ENCODE measurements at regions not wholly inside any gene's neighbourhood (a gene's known extent, or its start where the extent isn't known, plus 50 kb on each side); places are given as distances from the start of the nearest gene placed in this dataset.

DNA sequence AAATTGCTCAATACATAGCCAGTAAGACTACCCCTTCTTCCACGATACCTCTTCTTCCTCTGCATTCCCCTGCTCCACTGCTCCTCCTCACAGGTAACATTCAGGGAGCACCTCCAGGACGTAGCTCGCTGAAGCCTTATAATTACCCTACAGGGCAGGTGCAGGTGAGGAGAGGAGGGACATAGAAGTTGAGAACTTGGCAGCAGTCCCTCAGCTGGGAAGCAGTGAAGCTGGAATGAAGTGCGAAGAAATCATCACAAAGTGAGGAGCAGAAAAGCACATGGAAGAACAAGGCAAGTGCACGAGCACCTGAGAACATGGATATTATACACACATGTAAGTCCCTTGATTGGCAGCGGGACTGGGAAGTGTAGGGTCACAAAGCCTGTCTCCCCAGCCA is 118.2 kb downstream of the HSD17B3 start:
- no peak for DNase-seq (ENCODE audit: low spot score)

DNA sequence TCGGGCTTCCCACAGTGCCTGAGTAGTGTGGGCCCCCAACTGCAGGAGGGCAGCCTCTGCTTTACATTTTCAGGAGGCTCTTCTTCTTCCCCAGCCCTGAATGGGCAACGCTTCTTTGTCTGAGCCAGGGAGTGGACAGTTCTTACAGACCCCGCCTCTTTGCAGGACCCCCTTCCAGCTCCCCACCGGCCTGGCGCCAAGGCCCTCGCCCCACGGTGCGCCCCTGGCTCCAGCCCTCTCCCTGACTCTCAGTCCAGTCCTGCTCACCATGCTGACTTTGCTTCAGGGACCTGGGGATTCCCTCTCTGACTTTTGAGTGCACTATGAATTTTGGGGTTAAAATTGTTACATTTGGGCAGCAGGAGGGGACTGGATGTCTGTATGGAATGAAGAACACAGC is 123.8 kb downstream of the HSD17B3 start:
- DNase-seq (ENCODE audit: low spot score), result no peak

DNA sequence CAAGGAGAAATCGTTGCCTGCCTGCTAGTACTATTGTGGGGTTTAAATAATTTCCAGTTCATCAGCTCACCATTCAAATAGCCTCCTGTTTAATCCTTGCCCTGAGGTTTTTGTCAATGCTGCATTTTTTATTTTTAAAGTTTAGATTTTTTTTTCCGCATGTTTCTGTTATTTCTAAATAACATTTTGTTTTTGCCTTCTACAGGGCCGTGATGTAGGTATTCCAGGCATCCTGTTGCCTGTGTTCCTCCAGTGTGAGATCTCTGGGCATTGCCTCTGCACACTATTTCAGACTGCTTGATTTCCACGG is 124.3 kb downstream of the HSD17B3 start:
- no peak for DNase-seq (ENCODE audit: low spot score)

DNA sequence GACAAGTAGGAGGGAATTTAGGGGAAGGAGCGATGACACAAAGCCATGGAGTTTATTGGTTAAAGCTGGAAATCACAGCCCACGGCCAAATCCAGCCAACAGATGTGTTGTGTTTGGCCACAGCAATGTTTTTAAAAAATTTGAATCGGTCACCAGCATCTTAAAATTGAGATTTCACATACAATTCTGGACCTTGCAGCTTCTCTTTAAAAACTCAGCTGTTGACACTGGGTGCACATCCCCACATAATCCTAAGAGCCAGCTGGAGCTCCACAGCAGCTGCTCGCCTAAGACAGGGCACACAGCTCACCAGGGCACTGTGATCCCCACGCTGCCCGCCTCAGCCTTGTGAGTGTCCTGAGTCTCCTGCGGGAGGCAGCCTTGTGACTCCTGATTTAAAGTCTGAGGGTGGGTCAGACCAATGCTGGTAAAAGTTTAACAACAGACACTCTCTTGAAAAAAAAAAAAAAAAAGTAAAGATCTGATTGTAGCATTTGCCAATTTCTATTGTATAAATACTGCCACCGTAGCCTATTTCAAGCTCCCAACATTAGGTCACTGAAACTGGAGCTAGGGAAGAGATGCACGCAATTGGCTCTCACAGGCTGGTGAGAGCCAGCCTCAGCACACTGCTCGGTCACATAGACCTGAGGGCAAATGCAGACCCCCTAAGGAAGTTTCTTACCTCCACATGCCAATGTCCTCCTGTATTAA is 124.8 kb downstream of the HSD17B3 start:
- DNase-seq (ENCODE audit: low spot score), result no peak

DNA sequence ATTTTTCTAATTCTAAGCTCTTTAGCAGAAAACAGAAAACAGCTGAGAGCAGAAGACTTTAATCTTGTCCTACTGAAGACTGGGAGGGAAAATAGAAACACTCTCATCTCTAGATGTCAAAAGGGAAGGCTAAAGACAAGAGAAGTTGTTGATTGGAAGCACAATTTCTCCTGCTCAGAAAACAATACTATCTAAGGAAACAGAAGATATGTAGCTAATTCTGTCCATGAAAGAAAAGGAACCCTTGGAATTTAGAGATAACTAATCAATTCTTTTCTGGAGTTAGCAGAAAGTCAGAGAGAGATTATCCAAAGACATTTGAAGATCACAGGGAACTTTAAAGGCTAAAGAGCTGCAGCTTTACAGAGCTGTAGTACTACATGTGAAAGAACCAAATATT is 126.2 kb downstream of the HSD17B3 start:
- no peak for DNase-seq (ENCODE audit: low spot score)

DNA sequence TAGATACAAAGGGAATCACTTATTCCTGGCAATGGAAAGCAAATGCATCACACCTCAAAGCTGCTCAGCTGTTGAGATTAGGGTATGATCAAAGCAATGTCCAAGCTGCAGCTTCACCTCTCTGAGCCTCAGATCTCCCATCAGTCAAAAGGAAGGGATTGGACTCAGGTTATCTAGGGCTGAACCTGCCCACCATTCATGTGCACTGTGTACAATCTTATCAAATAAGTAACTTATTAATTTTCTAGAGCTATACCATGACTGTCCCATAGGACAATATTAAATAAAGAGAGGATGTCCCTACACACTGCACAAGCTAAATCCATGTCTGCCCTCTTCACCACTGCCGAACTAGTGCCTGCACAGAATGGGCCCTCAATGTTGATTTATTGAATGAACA is 127.0 kb downstream of the HSD17B3 start:
- no peak for DNase-seq (ENCODE audit: low spot score)

DNA sequence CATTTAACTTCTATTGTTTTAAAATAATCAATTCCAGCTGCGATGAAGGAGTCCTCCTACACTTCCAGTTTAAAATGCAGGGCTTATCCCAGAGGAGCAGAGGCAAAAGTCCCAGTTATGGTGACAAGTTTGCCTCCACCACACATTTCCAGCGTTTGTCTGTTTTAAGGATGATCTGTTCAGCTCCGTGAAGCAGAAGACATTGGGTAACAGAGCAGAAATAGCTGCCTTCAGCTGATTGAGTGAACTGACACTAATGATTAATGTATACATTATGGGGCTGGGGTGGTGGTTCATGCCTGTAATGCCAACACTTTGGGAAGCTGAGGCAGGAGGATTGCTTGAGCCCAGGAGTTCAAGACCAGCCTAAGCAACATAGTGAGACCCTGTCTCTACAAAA is 127.6 kb downstream of the HSD17B3 start:
- DNase-seq (ENCODE audit: low spot score), result no peak

DNA sequence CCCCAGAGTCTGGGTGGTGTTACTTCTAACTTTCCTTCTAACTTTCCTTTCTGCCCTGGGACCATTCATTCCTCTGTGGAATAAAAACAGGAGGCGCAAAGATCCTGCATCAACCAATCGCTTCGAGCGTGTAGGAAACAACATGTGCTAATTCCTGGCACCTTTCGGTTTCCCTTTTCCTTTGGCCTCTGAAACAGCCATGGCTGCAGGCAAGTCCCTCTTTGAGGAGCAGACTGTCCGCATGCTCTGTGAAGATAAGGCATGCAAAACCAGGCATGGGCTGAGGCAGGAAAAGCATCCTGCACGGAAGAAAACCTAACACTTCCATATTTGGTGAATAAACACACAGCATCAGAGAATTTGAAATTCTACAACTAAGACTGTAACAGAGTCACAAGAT is 128.3 kb downstream of the HSD17B3 start:
- no peak for DNase-seq (ENCODE audit: low spot score)

DNA sequence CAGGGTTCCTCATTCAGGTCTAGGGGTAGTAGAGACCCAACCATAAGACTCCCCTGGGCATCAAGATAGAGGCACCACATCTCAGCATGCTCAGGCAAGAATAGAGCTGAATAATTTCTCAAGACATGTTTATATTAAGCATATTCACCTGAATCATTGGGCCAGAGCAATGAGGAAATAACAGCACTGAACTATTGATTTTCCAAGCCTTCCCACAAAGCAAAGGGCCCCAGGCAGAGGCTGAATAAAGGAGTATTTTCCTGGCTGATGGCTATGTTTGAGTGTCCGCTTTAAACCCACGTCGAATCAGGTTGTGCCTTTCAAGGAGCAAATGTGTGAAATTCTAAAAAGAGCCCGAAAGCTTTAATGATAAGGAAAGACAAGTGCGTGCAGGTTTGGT is 129.2 kb downstream of the HSD17B3 start:
- DNase-seq (ENCODE audit: low spot score), result no peak

DNA sequence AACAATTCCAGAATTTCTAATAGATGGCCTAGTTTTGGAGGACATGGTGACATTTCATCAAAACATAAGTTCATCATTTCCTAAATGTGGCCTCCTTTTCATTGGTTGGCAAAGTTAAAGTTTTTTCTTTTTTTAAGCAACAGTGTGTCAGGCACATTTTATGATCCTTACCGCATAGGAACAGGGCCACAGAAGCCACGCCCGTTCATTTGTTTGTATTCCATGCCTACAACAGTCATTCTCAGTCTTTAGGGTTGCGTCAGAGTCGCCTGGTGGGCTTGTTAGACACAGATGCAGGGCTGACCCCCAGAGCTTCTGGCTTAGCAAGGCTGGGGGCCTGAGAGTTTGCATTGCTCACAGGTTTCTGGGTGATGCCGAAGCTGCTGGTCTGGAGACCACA is 130.2 kb downstream of the HSD17B3 start:
- no peak for DNase-seq (ENCODE audit: low spot score)

DNA sequence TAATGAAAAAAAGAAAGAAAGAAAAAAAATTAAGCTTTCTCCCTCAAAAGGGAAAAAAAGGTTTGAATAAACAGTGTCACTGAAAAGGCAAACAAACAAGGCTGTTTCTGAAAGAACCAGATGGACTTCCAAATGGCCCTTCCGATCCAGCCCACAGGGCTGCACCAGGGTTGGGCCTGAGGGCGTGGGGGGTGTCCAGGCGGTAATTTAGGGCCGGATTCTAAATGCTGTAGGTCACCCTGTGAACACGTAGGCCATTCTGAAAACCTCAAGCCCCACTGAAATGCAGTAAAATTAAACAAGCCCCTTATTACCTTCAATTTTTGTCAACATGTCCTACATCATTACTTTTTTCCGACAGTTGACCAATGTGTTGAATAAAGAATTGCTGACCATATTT is 132.1 kb downstream of the HSD17B3 start:
- DNase-seq (ENCODE audit: low spot score), result no peak

DNA sequence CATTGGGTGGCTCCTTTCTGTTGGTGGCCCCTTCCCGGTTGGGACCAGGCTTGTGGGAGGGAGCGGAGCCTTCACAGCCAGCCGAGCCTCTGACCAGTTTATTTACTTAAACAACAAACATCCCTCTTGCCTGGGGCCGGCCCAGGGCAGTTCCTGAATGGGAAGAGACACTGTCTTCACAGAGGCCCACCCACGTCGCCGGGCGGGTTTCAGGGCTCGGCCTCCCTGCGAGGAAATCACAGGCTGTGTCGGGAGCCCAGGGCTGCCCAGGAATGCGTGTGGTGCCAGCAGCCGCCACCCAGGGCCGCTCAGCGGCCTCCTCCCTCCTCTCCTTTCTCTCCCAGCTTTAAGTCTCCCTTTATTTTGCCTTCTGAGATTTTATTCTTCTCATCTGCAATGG is 132.5 kb downstream of the HSD17B3 start:
- no peak for DNase-seq (ENCODE audit: low spot score)

DNA sequence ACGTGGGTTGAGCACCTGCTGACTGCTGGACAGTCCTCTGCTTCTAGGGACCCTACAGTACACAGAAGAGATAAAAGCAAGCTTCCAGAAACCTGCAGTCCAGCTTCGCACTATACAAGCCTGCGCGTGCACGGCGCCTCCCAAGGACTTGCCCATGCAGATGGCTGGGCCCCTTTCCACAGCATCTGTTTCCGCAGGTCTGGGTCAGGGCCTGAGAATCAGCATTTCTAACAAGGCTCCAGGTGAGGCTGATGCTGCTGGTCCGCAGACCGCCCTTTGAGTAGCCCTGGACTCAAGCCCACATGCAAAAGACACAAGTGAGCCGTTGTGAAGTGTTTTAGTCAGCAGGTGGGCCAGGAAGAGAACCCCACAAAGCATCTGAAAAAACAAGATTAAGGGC is 133.1 kb downstream of the HSD17B3 start:
- DNase-seq (ENCODE audit: low spot score), result no peak

DNA sequence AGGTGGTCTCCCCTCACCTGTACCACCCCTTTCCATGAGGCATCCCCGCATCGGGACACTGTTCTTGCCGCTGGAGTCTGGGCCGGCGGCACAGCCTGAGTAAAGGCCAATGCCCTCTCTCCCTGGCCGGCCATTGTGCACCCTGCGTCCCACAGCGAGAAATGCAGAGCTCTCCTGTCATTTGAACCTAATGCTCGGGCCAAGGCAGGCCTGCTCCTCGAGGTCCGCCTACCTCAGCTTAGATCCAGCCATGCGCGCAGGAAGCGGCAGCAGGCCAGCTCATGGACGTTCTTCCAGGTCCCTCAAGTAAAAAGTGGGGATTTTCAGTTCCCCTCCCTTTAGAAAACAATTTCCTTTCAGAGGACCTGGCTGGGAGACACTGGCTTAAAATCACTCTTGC is 135.0 kb downstream of the HSD17B3 start:
- DNase-seq (ENCODE audit: low spot score), result no peak

DNA sequence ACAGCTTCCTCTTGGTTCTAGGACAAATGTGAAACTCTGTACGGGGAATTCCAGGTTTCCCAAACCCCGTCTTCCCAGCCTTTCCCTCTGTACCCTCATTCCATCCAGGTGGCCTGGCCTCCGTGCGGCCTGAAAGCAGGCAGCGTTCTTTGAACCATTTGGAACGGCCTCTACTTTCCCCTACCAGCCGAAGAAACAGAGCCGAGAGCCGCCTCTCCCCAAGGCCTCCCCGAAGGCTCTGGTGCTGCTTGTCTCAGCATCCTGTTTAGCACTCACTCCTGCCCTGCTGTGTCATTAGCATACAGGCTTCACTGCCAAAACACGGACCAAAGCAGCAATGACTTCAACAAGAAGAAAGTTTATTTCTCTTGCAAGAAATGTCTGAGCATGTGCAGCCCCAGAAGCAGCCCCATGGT is 137.7 kb downstream of the HSD17B3 start:
- no peak for DNase-seq (ENCODE audit: low spot score)

DNA sequence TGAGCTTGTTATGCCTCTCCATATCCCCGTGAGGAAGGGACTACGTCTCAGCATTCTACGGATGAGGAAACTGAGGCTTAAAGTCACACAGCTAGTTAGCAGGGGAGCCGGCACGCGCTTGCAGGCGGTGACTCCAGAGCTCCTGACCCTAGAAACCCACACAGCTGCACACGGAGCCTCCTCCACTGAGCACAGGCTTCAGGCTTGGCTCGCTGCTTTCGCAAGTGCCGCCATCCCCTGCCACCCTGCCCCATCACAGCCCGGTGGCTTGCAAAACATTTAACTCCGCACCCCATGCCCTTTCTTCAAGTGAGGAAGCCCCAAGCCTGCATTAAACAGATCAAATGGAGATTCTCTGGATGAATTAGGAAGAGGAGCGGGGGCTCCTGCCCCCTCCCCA is 138.3 kb downstream of the HSD17B3 start:
- DNase-seq (ENCODE audit: low spot score), result no peak

DNA sequence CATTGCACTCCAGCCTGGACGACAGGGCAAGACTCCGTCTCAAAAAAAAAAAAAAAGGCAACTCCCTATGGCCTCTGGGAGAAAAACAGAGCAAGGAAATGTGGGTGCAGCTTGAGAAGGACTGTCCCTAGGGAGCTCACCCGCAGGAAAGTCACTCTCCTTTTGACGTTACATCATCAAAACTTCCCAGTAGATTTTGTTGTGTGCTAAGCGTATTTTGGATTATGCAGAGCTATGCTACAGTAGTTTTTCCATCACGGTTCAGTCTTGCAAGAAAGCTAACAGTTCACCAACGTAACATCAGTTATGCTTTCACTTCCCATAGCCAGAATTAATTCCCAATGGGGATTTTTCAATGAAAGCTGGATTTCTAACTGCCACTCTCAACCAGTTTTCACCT is 138.8 kb downstream of the HSD17B3 start:
- no peak for DNase-seq (ENCODE audit: low spot score)

DNA sequence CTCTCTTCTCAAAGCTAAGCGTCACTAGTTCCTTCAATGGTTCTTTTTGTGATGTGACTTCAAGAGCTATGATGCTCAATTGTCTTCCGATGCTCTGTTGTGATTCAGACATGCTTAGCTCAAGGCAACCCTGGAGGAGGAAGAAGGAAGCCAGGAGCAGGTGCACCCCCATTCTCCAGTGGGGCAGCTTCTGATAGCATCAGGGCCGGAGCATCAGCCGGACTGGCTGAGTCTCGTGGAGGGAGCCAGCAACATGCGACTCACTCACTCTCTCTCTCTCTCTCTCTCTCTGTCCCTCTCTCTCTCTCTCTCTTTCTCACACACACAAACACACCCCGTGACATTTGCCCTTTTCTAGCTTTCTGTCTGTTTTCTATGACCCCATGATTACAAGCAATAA is 140.2 kb downstream of the HSD17B3 start:
- no peak for DNase-seq (ENCODE audit: low spot score)

DNA sequence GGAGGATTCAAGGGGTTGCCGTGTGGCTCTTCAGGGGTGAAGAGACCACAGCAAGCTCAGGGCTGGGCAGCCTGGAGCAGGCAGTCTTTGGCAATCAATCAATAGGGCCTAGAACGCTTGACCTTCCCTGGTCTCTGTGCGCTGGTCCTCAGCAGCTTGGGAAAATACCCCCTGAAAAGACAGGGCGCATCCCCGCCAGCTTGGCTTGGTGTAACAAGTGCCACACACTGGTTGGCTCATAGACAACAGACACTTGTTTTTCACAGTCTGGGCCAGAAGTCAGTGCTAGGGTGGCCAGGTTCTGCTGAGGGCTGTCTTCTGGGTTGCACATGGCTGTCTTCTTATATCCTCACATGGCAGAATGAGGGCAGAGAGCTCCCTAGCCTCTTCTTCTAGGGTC is 141.1 kb downstream of the HSD17B3 start:
- no peak for DNase-seq (ENCODE audit: low spot score)

DNA sequence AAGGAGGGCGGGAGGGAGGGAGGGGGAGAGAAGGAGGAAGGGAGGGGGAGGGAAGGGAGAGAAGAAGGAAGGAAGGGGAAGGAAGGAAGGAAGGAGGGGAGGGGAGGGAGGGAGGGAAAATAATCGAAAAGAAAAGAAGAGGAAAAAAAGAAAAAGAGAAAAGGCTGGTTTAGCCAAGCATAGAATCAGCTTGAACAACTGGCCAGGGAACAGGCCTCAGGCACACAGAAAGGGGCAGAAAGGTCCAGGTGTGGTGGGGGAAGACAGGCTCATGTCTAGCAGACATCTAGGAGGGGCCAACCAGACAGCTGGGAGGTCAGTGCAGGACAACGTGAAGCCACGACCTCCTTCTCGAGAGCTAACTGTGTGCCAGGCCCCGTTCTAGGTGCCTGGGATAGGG is 141.8 kb downstream of the HSD17B3 start:
- DNase-seq (ENCODE audit: low spot score), result no peak

DNA sequence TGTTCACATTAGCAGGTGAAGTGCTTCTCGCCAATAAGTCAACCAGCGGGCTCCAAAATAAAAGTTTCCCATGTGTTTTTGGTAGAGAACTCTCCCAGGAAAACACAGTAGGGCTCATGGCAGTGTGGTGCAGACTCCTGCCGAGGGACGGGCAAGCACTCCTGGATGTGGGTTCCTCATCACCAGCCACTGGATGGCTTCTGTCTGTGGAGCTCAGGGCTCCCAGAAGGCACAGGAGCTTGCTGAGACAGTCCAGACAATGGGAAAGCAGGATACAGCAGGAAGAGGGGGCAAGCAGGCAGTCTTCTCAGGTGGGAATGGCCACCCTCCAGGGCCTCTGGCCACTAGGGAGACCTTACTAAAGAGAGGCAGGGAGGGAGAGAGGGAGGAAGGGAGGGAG is 142.4 kb downstream of the HSD17B3 start:
- no peak for DNase-seq (ENCODE audit: low spot score)

DNA sequence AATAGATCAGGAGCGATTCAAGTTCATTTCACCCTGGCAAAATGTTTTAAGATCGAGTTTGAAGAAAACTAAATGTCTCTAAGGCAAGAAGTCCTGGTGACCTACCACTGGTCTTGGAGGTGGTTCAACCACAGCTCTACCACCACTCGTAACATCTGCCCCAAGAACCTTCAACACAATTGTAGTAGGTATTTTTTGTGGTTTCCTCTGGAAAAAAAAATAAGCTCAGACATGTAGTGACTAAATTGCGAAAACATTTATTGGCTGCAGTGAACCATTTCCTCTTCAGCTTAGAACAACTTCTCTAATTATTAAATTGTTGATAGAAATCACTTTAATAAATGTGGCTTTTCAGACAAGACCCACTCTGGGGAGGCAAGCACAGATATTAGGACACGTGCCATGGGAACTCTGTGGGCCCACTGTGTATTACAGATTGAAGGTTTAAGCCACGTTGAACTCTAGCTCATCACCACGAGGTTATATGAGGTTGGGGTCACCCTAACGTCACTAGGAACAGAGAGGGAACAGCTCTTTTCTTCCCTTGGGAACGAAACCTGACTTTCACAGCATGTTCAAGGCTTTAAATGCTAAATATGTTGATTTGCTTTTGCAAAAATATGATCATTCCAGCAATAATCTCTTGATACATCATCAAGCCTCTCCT is 142.9 kb downstream of the HSD17B3 start:
- no peak for DNase-seq (ENCODE audit: low spot score)

DNA sequence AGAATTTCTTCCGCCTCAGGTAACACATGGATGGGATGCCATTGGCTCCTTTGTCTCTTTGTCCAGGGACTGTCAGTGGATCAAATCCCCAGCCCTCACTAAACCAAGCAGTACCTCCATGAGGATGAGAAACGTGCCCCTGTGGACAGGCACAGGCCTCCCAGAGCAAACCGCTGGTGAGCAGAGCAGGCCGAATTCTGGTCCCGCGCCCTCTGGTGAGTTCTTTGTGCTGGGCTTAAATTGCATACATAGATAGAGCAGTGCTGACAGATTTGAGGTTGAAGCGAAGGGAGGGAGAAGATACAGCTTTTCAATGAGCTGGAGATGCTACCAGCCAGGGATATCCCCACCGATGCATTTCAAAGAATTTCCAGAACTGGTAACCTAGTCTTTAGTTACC is 143.8 kb downstream of the HSD17B3 start:
- DNase-seq (ENCODE audit: low spot score), result no peak

DNA sequence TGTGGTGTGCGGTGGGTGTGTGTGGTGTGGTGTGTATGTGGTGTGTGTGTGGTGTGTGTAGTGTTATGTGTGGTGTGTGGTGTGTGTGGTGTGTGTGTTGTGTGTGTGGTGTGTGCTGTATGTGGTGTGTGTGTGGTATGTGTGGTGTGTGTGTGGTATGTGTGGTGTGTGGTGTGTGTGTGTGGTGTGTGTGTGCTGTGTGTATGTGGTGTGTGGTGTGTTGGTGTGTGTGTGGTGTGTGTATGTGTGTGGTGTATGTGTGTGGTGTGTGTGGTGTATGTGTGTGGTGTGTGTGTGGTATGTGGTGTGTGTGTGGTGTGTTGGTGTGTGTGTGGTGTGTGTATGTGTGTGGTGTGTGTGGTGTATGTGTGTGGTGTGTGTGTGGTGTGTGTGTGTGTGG is 144.3 kb downstream of the HSD17B3 start:
- no peak for DNase-seq (ENCODE audit: low spot score)
